WTC11 (cell line): ENCODE measurements at regions not wholly inside any gene's neighbourhood (a gene's known extent, or its start where the extent isn't known, plus 50 kb on each side); places are given as distances from the start of the nearest gene placed in this dataset.

Experiments
- ATAC-seq: fragments of 200-7000 bp; cut with Tn5 transposase; 2 replicates; pipeline ENCODE4 v1.10.0; 2021; ENCODE audit warnings: mild to moderate bottlenecking, moderate library complexity
- CTCF ChIA-PET: fragments of 300-600 bp; sonication (Branson Sonifier 250); formaldehyde crosslinking; loops from one replicate; lab custom pipeline; 2021; ENCODE audit warnings: antibody characterized with exemption; lab: Charles Lee
- POLR2A ChIA-PET: fragments of 350-600 bp; sonication (Branson Sonifier 250); formaldehyde crosslinking; loops from one replicate; lab custom pipeline; 2021; ENCODE audit warnings: antibody characterized with exemption; lab: Charles Lee
- DNase-seq: peaks from one replicate; pipeline ENCODE4 v3.0.0; 2021; ENCODE audit warnings: low spot score
- H3K27ac Mint-ChIP-seq: 2 replicates; pipeline ENCODE4 v1.8.0; 2021; ENCODE audit warnings: mixed read lengths
- H3K27me3 Mint-ChIP-seq: 2 replicates; pipeline ENCODE4 v1.8.0; 2021; ENCODE audit warnings: low read depth, mild to moderate bottlenecking, moderate library complexity, mixed read lengths
- H3K36me3 Mint-ChIP-seq: 2 replicates; pipeline ENCODE4 v1.8.0; 2021; ENCODE audit warnings: mixed read lengths
- H3K4me1 Mint-ChIP-seq: 2 replicates; pipeline ENCODE4 v1.8.0; 2022; ENCODE audit warnings: mixed read lengths
- H3K4me3 Mint-ChIP-seq: 2 replicates; pipeline ENCODE4 v1.8.0; 2021; ENCODE audit warnings: mild to moderate bottlenecking, moderate library complexity, mixed read lengths
- H3K9me3 Mint-ChIP-seq: 2 replicates; pipeline ENCODE4 v1.8.0; 2021; ENCODE audit warnings: mixed read lengths
- ATF1 ChIP-seq: sonication (generic); formaldehyde crosslinking; IDR thresholded peaks from 2 replicates; pipeline ENCODE4 v1.8.1; 2023; ENCODE audit warnings: mild to moderate bottlenecking, moderate library complexity, missing genetic modification reagents
- CREB1 ChIP-seq: sonication (generic); formaldehyde crosslinking; IDR thresholded peaks from 2 replicates; pipeline ENCODE4 v1.8.0; 2023; ENCODE audit warnings: mild to moderate bottlenecking, missing genetic modification reagents
- ERG ChIP-seq: fragments of 250-450 bp; sonication (Bioruptor Pico); IDR thresholded peaks from 2 replicates; pipeline ENCODE4 v1.8.0; 2021; ENCODE audit warnings: mild to moderate bottlenecking
- FOXP4 ChIP-seq: sonication (generic); formaldehyde crosslinking; IDR thresholded peaks from 2 replicates; pipeline ENCODE4 v1.8.0; 2022; ENCODE audit warnings: mild to moderate bottlenecking, missing genetic modification reagents
- GABPB1 ChIP-seq: sonication (generic); formaldehyde crosslinking; IDR thresholded peaks from 2 replicates; pipeline ENCODE4 v1.8.1; 2023; ENCODE audit warnings: mild to moderate bottlenecking, missing genetic modification reagents
- GRHL2 ChIP-seq: fragments of 250-450 bp; sonication (Bioruptor Pico); IDR thresholded peaks from 2 replicates; pipeline ENCODE4 v1.8.0; 2022; ENCODE audit warnings: mild to moderate bottlenecking, moderate library complexity; ENCODE audit not compliant: insufficient replicate concordance, severe bottlenecking
- MYBL2 ChIP-seq: sonication (generic); formaldehyde crosslinking; IDR thresholded peaks from 2 replicates; pipeline ENCODE4 v1.8.1; 2023; ENCODE audit warnings: mild to moderate bottlenecking, moderate library complexity, missing genetic modification reagents
- NFE2L1 ChIP-seq: sonication (generic); formaldehyde crosslinking; IDR thresholded peaks from 2 replicates; pipeline ENCODE4 v1.8.1; 2023; ENCODE audit warnings: missing genetic modification reagents
- NFYB ChIP-seq: sonication (generic); formaldehyde crosslinking; conservative IDR thresholded peaks from 2 replicates; pipeline ENCODE4 v1.8.0; 2022; ENCODE audit warnings: low read depth, missing genetic modification reagents
- NR3C1 ChIP-seq: sonication (generic); formaldehyde crosslinking; conservative IDR thresholded peaks from 2 replicates; pipeline ENCODE4 v1.8.1; 2023; ENCODE audit warnings: low read depth, mild to moderate bottlenecking, missing genetic modification reagents
- PRRX2 ChIP-seq: fragments of 250-450 bp; sonication (Bioruptor Pico); IDR thresholded peaks from 2 replicates; pipeline ENCODE4 v1.8.0; 2021; ENCODE audit warnings: mild to moderate bottlenecking
- RELA ChIP-seq: sonication (generic); formaldehyde crosslinking; IDR thresholded peaks from 2 replicates; pipeline ENCODE4 v1.8.1; 2022; ENCODE audit warnings: missing genetic modification reagents, mild to moderate bottlenecking, borderline replicate concordance
- SMAD3 ChIP-seq: sonication (generic); formaldehyde crosslinking; IDR thresholded peaks from 2 replicates; pipeline ENCODE4 v1.8.0; 2022; ENCODE audit warnings: missing genetic modification reagents, mild to moderate bottlenecking, borderline replicate concordance
- USF1 ChIP-seq: sonication (generic); formaldehyde crosslinking; IDR thresholded peaks from 2 replicates; pipeline ENCODE4 v1.8.0; 2022; ENCODE audit warnings: mild to moderate bottlenecking, missing genetic modification reagents
- ZBTB21 ChIP-seq: sonication (generic); formaldehyde crosslinking; IDR thresholded peaks from 2 replicates; pipeline ENCODE4 v1.8.1; 2023; ENCODE audit warnings: mild to moderate bottlenecking, missing genetic modification reagents, borderline replicate concordance
- ZNF263 ChIP-seq: sonication (generic); formaldehyde crosslinking; IDR thresholded peaks from 2 replicates; pipeline ENCODE4 v1.8.1; 2022; ENCODE audit warnings: low read depth, mild to moderate bottlenecking, moderate library complexity, missing genetic modification reagents
- ZNF281 ChIP-seq: sonication (generic); formaldehyde crosslinking; IDR thresholded peaks from 2 replicates; pipeline ENCODE4 v1.8.0; 2023; ENCODE audit warnings: mild to moderate bottlenecking, missing genetic modification reagents
- ZNF396 ChIP-seq: fragments of 250-450 bp; sonication (Bioruptor Pico); IDR thresholded peaks from 2 replicates; pipeline ENCODE4 v1.8.0; 2021; ENCODE audit warnings: mild to moderate bottlenecking, moderate library complexity, borderline replicate concordance
- TF ChIP-seq, protein P1 (sequence below): sonication (generic); formaldehyde crosslinking; IDR thresholded peaks from 2 replicates; pipeline ENCODE4 v1.8.1; 2023; ENCODE audit warnings: mild to moderate bottlenecking, missing genetic modification reagents
- TF ChIP-seq, protein P2 (sequence below): fragments of 250-450 bp; sonication (Bioruptor Pico); IDR thresholded peaks from 2 replicates; pipeline ENCODE4 v1.9.0; 2021; ENCODE audit warnings: moderate library complexity, mild to moderate bottlenecking, inconsistent platforms, borderline replicate concordance
- TF ChIP-seq, protein P3 (sequence below): sonication (generic); formaldehyde crosslinking; IDR thresholded peaks from 2 replicates; pipeline ENCODE4 v1.8.1; 2022; ENCODE audit warnings: mild to moderate bottlenecking, missing genetic modification reagents, moderate library complexity, borderline replicate concordance
- TF ChIP-seq, protein P4 (sequence below): sonication (generic); formaldehyde crosslinking; IDR thresholded peaks from 2 replicates; pipeline ENCODE4 v1.8.1; 2022; ENCODE audit warnings: low read depth, missing genetic modification reagents, borderline replicate concordance

DNA sequence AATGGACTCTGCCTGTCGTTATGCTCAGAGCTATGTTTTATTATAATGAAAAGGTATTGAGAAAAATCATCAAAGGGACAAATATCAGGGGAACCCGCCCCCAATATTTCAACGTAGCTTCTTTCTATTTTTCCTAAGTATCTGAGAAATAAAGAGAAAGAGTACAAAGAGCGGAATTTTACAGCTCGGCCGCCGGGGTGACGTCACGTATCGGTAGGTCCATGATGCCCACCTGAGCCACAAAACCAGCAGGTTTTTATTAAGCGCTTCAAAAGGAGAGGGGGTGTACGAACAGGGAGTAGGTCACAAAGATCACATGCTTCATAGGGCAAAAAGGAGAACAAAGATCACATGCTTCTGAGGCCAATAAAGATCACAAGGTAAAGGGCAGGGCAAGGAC, 281.6 kb upstream of the POM121L12 start (continued):
- no peak for TF ChIP-seq NR3C1 (CRISPR knock-in tag)
- TF ChIP-seq, protein P1, sequence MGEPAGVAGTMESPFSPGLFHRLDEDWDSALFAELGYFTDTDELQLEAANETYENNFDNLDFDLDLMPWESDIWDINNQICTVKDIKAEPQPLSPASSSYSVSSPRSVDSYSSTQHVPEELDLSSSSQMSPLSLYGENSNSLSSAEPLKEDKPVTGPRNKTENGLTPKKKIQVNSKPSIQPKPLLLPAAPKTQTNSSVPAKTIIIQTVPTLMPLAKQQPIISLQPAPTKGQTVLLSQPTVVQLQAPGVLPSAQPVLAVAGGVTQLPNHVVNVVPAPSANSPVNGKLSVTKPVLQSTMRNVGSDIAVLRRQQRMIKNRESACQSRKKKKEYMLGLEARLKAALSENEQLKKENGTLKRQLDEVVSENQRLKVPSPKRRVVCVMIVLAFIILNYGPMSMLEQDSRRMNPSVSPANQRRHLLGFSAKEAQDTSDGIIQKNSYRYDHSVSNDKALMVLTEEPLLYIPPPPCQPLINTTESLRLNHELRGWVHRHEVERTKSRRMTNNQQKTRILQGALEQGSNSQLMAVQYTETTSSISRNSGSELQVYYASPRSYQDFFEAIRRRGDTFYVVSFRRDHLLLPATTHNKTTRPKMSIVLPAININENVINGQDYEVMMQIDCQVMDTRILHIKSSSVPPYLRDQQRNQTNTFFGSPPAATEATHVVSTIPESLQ (CRISPR knock-in tag) = no peak
- no peak for TF ChIP-seq ZNF396 (CRISPR knock-in tag)
- no peak for TF ChIP-seq SMAD3 (CRISPR knock-in tag)
- TF ChIP-seq ZBTB21 (CRISPR knock-in tag) = no peak
- TF ChIP-seq USF1 (CRISPR knock-in tag) = no peak
- TF ChIP-seq ZNF281 (CRISPR knock-in tag) = no peak
- no peak for TF ChIP-seq ZNF263 (CRISPR knock-in tag)
- no peak for TF ChIP-seq CREB1 (CRISPR knock-in tag)
- TF ChIP-seq, protein P2, sequence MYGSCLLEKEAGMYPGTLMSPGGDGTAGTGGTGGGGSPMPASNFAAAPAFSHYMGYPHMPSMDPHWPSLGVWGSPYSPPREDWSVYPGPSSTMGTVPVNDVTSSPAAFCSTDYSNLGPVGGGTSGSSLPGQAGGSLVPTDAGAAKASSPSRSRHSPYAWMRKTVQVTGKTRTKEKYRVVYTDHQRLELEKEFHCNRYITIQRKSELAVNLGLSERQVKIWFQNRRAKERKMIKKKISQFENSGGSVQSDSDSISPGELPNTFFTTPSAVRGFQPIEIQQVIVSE (CRISPR knock-in tag) = no peak

- POLR2A ChIA-PET = no interaction called here
- H3K4me3 Mint-ChIP-seq = no peak overlapping the region
- CTCF ChIA-PET = no interaction called here
- no peaks in the 10 kb centered on the region for H3K4me1 Mint-ChIP-seq
- no peaks in the 10 kb centered on the region for H3K36me3 Mint-ChIP-seq
- no peaks in the 10 kb centered on the region for H3K27me3 Mint-ChIP-seq
- H3K9me3 Mint-ChIP-seq = no peaks in the 10 kb centered on the region
- DNase-seq (no peak), ATAC-seq (no peak)
- no peak overlapping the region for H3K27ac Mint-ChIP-seq
- TF ChIP-seq NFYB (CRISPR knock-in tag) (no peak), GRHL2 (CRISPR knock-in tag) (no peak), MYBL2 (no peak), CREB1 (CRISPR knock-in tag) (no peak), GABPB1 (no peak), RELA (no peak), ERG (CRISPR knock-in tag) (no peak), NFE2L1 (CRISPR knock-in tag) (no peak), PRRX2 (CRISPR knock-in tag) (no peak), FOXP4 (CRISPR knock-in tag) (no peak), ATF1 (CRISPR knock-in tag) (no peak)
- TF ChIP-seq, protein P3, sequence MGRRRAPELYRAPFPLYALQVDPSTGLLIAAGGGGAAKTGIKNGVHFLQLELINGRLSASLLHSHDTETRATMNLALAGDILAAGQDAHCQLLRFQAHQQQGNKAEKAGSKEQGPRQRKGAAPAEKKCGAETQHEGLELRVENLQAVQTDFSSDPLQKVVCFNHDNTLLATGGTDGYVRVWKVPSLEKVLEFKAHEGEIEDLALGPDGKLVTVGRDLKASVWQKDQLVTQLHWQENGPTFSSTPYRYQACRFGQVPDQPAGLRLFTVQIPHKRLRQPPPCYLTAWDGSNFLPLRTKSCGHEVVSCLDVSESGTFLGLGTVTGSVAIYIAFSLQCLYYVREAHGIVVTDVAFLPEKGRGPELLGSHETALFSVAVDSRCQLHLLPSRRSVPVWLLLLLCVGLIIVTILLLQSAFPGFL = no peak
- TF ChIP-seq, protein P1 (CRISPR knock-in tag) = no peak
- TF ChIP-seq, protein P4, sequence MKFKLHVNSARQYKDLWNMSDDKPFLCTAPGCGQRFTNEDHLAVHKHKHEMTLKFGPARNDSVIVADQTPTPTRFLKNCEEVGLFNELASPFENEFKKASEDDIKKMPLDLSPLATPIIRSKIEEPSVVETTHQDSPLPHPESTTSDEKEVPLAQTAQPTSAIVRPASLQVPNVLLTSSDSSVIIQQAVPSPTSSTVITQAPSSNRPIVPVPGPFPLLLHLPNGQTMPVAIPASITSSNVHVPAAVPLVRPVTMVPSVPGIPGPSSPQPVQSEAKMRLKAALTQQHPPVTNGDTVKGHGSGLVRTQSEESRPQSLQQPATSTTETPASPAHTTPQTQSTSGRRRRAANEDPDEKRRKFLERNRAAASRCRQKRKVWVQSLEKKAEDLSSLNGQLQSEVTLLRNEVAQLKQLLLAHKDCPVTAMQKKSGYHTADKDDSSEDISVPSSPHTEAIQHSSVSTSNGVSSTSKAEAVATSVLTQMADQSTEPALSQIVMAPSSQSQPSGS = no peak
Observed at GRCh38 chr7:52752891-52753290, 282.5 kb upstream of the POM121L12 start.
